HG03460 (cell line): ENCODE measurements at regions not wholly inside any gene's neighbourhood (a gene's known extent, or its start where the extent isn't known, plus 50 kb on each side); places are given as distances from the start of the nearest gene placed in this dataset.

Source experiments
- ATAC-seq: cut with Tn5 transposase; IDR thresholded peaks from one replicate; pipeline ENCODE4 v1.9.1; 2021; ENCODE audit not compliant: unreplicated experiment

- ATAC-seq = no peak
Observed at GRCh38 chr2:120948662-120949011, 213.0 kb downstream of the GLI2 start.

GRCh38 chr2:120949027-120949956 lies 213.6 kb downstream of the GLI2 start:
- no peak for ATAC-seq

GRCh38 chr2:120949957-120950590 lies 214.4 kb downstream of the GLI2 start:
- ATAC-seq = no peak

GRCh38 chr2:120951693-120952092 lies 216.0 kb downstream of the GLI2 start:
- no peak for ATAC-seq

GRCh38 chr2:120952318-120952717 lies 216.7 kb downstream of the GLI2 start:
- no peak for ATAC-seq

GRCh38 chr2:120953066-120953756 lies 217.5 kb downstream of the GLI2 start:
- no peak for ATAC-seq

GRCh38 chr2:120953843-120954584 lies 218.3 kb downstream of the GLI2 start:
- ATAC-seq = no peak

- no peak for ATAC-seq
Observed at GRCh38 chr2:120954939-120955338, 219.3 kb downstream of the GLI2 start.

GRCh38 chr2:120955427-120955826 lies 219.8 kb downstream of the GLI2 start:
- no peak for ATAC-seq

- ATAC-seq = no peak
Observed at GRCh38 chr2:120956486-120957156, 221.0 kb downstream of the GLI2 start.

- ATAC-seq = no peak
Observed at GRCh38 chr2:120957905-120958304, 222.2 kb downstream of the GLI2 start.

- no peak for ATAC-seq
Observed at GRCh38 chr2:120958623-120959366, 223.1 kb downstream of the GLI2 start.

GRCh38 chr2:120959426-120959825 lies 223.8 kb downstream of the GLI2 start:
- ATAC-seq = no peak

GRCh38 chr2:120960770-120961366 lies 225.2 kb downstream of the GLI2 start:
- ATAC-seq = no peak

GRCh38 chr2:120961396-120961795 lies 225.7 kb downstream of the GLI2 start:
- ATAC-seq = no peak

GRCh38 chr2:120963997-120964705 lies 228.5 kb downstream of the GLI2 start:
- no peak for ATAC-seq

GRCh38 chr2:120964819-120965218 lies 229.2 kb downstream of the GLI2 start:
- no peak for ATAC-seq

GRCh38 chr2:120966510-120967254 lies 231.0 kb downstream of the GLI2 start:
- ATAC-seq = no peak
